K562 (cell line): ENCODE measurements at regions not wholly inside any gene's neighbourhood (a gene's known extent, or its start where the extent isn't known, plus 50 kb on each side); places are given as distances from the start of the nearest gene placed in this dataset.
"Not testable (repeated sequence)": the region's sequence is repeated elsewhere in the genome, so short reads cannot be mapped to it uniquely, and the experiment has no call there.

Source experiments
- ATAC-seq: fragments of 200-7000 bp; cut with Tn5 transposase; 3 replicates; pipeline ENCODE4 v1.9.1; 2020; ENCODE audit warnings: moderate library complexity
- BruUV-seq: library from RNA; stranded (reverse); fragments of 400-500 nt; replicated peaks from 2 replicates; lab custom pipeline; 2021; lab: Mats Ljungman, UMichigan
- CTCF ChIA-PET: fragments of 300-600 bp; formaldehyde crosslinking; extraction: SDS; loops from one replicate; lab custom pipeline; 2021; ENCODE audit warnings: low intra/inter-chr PET ratio; lab: Yijun Ruan, JAX
- POLR2A ChIA-PET: fragments of 300-600, 350-650 bp; sonication (Branson Sonifier 250); formaldehyde crosslinking; extraction: SDS; loops from one replicate; lab custom pipeline; 2021; ENCODE audit warnings: antibody characterized with exemption, inconsistent platforms; lab: Yijun Ruan, JAX
- DNase-seq, 4 experiments: peaks; one replicate each; pipeline versions ENCODE4 v3.0.0 to v3.0.0-alpha.2; 2011 to 2018; ENCODE audit warnings: low spot score in 3 of 4, mixed read lengths in 3 of 4; ENCODE audit errors: extremely low read depth in 1 of 4
- FAIRE-seq: peaks from 2 replicates; lab custom pipeline; 2011; peaks lifted over from hg19 to GRCh38; lab: Jason Lieb, UNC
- H2AFZ ChIP-seq: 2 replicates; pipeline ENCODE4 v1.6.0; 2011; ENCODE audit warnings: low read depth, low read length, control low read depth, inconsistent platforms
- H3K27ac ChIP-seq: fragments of 200-600 bp; 3 replicates; pipeline ENCODE4 v1.8.0; 2011; ENCODE audit warnings: low read depth, mild to moderate bottlenecking, control low read depth, inconsistent platforms, low read length, moderate library complexity, mixed read lengths; ENCODE audit errors: extremely low read depth
- H3K27me3 ChIP-seq, 2 experiments: fragments of 300-600 bp in 1 of 2; 2 replicates in 1 of 2; 3 replicates in 1 of 2; pipeline versions ENCODE4 v1.6.0 to v1.8.0; 2011; ENCODE audit warnings: inconsistent platforms in 2 of 2, low read length in 2 of 2, mild to moderate bottlenecking in 1 of 2, mixed read lengths in 1 of 2, moderate library complexity in 1 of 2; ENCODE audit not compliant: control insufficient read depth in 2 of 2, insufficient read depth in 2 of 2
- H3K36me3 ChIP-seq: fragments of 300-600 bp; 3 replicates; pipeline ENCODE4 v1.8.0; 2011; ENCODE audit warnings: mild to moderate bottlenecking, low read length, inconsistent platforms; ENCODE audit not compliant: control insufficient read depth, insufficient read depth
- H3K4me1 ChIP-seq, 2 experiments: fragments of 200-600 bp in 1 of 2; replicated peaks in 1 of 2; 2 replicates in 1 of 2; 3 replicates in 1 of 2; pipeline versions ENCODE4 v1.5.1 to v1.8.0; 2011; ENCODE audit warnings: inconsistent platforms in 2 of 2, low read length in 2 of 2, mild to moderate bottlenecking in 1 of 2, mixed read lengths in 1 of 2, moderate library complexity in 1 of 2; ENCODE audit not compliant: control insufficient read depth in 2 of 2, insufficient read depth in 2 of 2
- H3K4me2 ChIP-seq: 2 replicates; pipeline ENCODE4 v1.6.1; 2011; ENCODE audit warnings: low read length, control low read depth, inconsistent platforms, mixed read lengths; ENCODE audit not compliant: insufficient read depth
- H3K4me3 ChIP-seq: fragments of 200-600 bp; sonication (generic), shearing (Covaris generic); 2 replicates; pipeline ENCODE4 v1.5.1; 2016; ENCODE audit warnings: control low read depth, inconsistent platforms
- H3K79me2 ChIP-seq: fragments of 200-600 bp; 3 replicates; pipeline ENCODE4 v1.8.0; 2011; ENCODE audit warnings: low read length, inconsistent platforms; ENCODE audit not compliant: control insufficient read depth, insufficient read depth
- H3K9ac ChIP-seq, 2 experiments: 2 replicates each; pipeline versions ENCODE4 v1.6.0 to v1.6.1; 2011; ENCODE audit warnings: low read depth in 2 of 2, low read length in 2 of 2, control low read depth in 1 of 2, inconsistent platforms in 1 of 2, mild to moderate bottlenecking in 1 of 2, mixed read lengths in 1 of 2; ENCODE audit not compliant: insufficient read depth in 1 of 2
- H3K9me1 ChIP-seq: one replicate; pipeline ENCODE4 v1.6.0; 2011; ENCODE audit warnings: inconsistent platforms, mild to moderate bottlenecking, low read length, moderate library complexity; ENCODE audit not compliant: control insufficient read depth, insufficient read depth
- H3K9me3 ChIP-seq: replicated peaks from 2 replicates; pipeline ENCODE4 v1.5.1; 2011; ENCODE audit warnings: low read depth, low read length, inconsistent platforms; ENCODE audit not compliant: control insufficient read depth, insufficient read depth
- H4K20me1 ChIP-seq: replicated peaks from 2 replicates; pipeline ENCODE4 v1.6.1; 2011; ENCODE audit warnings: low read length, inconsistent platforms, mixed read lengths; ENCODE audit not compliant: control insufficient read depth, insufficient read depth
- CEBPG ChIP-seq, 3 experiments: fragments of 200-800 bp in 1 of 3; sonication (Bioruptor generic) in 1 of 3; sonication (generic) in 1 of 3; formaldehyde crosslinking in 1 of 3; IDR thresholded peaks in 2 of 3; conservative IDR thresholded peaks in 1 of 3; 2 replicates each; pipeline versions ENCODE4 v1.6.1 to v1.8.0; 2016 to 2022; ENCODE audit warnings: missing compliant biosample characterization in 2 of 3, missing genetic modification characterization in 2 of 3, mild to moderate bottlenecking in 1 of 3, missing genetic modification reagents in 1 of 3
- RAD21 ChIP-seq, 2 experiments: fragments of 250-450 bp in 1 of 2; fragments of 450-650 bp in 1 of 2; sonication (Bioruptor Pico) in 1 of 2; formaldehyde crosslinking in 1 of 2; IDR thresholded peaks in 1 of 2; conservative IDR thresholded peaks in 1 of 2; 2 replicates each; pipeline versions ENCODE4 v1.4.0 to v1.8.0; 2020 to 2022; ENCODE audit warnings: mild to moderate bottlenecking in 2 of 2, moderate library complexity in 1 of 2
- TRIM24 ChIP-seq, 2 experiments: fragments of 450-650 bp; IDR thresholded peaks; 2 replicates each; pipeline ENCODE4 v1.6.1; 2016
- ZSCAN32 ChIP-seq: fragments of 450-650 bp; formaldehyde crosslinking; IDR thresholded peaks from 2 replicates; pipeline ENCODE4 v1.4.0; 2020; ENCODE audit warnings: mild to moderate bottlenecking, moderate library complexity
- WGBS: fragments of 100-300 bp; shearing (Covaris generic); methylation state at CpG from one replicate; pipeline ENCODE4 v1.1.6; 2016; ENCODE audit warnings: low coverage, mixed read lengths; ENCODE audit not compliant: insufficient coverage; ENCODE audit errors: missing lambda C conversion rate; 5-methylcytosine and 5-hydroxymethylcytosine counted together
- in situ Hi-C: fragments of 300-500 bp; cut with MboI; formaldehyde crosslinking; loops from 4 replicates; pipeline ENCODE4 v1.15.0; 2018; ENCODE audit warnings: inconsistent platforms, mixed read lengths
- intact Hi-C: fragments of 100-400 bp; cut with micrococcal nuclease; formaldehyde crosslinking; loops from 2 replicates; pipeline ENCODE4 v1.14.2; 2022
- TF ChIP-seq, protein P1 (sequence below): fragments of 450-650 bp; formaldehyde crosslinking; IDR thresholded peaks from 2 replicates; pipeline ENCODE4 v1.4.0; 2022; ENCODE audit warnings: mild to moderate bottlenecking, moderate library complexity

- BruUV-seq, H2AFZ ChIP-seq, ATAC-seq, in situ Hi-C loops, H3K79me2 ChIP-seq, H3K4me2 ChIP-seq, H3K4me1 ChIP-seq, H3K27me3 ChIP-seq, H3K9me3 ChIP-seq, H3K4me3 ChIP-seq, H3K27ac ChIP-seq, POLR2A ChIA-PET, H3K9me1 ChIP-seq, H3K36me3 ChIP-seq, H4K20me1 ChIP-seq, CTCF ChIA-PET, FAIRE-seq, H3K9ac ChIP-seq, intact Hi-C loops, DNase-seq: not testable (repeated sequence)
- WGBS, result under 1% methylated on average over 11 of the region's 11 CpGs
- TF ChIP-seq RAD21 (CRISPR knock-in tag; conservative IDR thresholded peaks at IDR 0.05 in 1 of 2, IDR thresholded peaks at IDR 0.05 in 1 of 2) (0 out of 4 replicates have a peak, but pooled peaks of 1 of the 2 experiments have one; percentile 14), ZSCAN32 (peak; percentile 63; the same call in 1 of the 2 replicates), CEBPG (CRISPR knock-in tag; IDR thresholded peaks at IDR 0.05) (peak; percentile 53), CEBPG (tag; conservative IDR thresholded peaks at IDR 0.05 in 1 of 2, IDR thresholded peaks at IDR 0.05 in 1 of 2) (peak; percentile 84 to 91), TRIM24 (IDR thresholded peaks at IDR 0.05) (peak; percentile 21 to 87; a peak in 2 of 4 replicates)
- TF ChIP-seq, protein P1, sequence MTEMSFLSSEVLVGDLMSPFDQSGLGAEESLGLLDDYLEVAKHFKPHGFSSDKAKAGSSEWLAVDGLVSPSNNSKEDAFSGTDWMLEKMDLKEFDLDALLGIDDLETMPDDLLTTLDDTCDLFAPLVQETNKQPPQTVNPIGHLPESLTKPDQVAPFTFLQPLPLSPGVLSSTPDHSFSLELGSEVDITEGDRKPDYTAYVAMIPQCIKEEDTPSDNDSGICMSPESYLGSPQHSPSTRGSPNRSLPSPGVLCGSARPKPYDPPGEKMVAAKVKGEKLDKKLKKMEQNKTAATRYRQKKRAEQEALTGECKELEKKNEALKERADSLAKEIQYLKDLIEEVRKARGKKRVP, result peak; percentile 96
Observed at GRCh38 chr5:44756097-44756496, 52.6 kb upstream of the MRPS30 start.
